NCI-H2107 treated with DMSO at 0.1 percent for 48 hours (cell line): ENCODE measurements at regions not wholly inside any gene's neighbourhood (a gene's known extent, or its start where the extent isn't known, plus 50 kb on each side); places are given as distances from the start of the nearest gene placed in this dataset.
A peak's percentile ranks its signal among the peaks of the same experiment; 100 is the strongest.
"Not testable (repeated sequence)": the region's sequence is repeated elsewhere in the genome, so short reads cannot be mapped to it uniquely, and the experiment has no call there.

Experiments
- DNase-seq: peaks from one replicate; lab custom pipeline; 2025; ENCODE audit not compliant: unreplicated experiment; lab: John Stamatoyannopoulos, UW

- not testable (repeated sequence) for DNase-seq
These were observed 53.3 kb upstream of the ARL4D start for GRCh38 chr17:43345515-43345914.

DNA sequence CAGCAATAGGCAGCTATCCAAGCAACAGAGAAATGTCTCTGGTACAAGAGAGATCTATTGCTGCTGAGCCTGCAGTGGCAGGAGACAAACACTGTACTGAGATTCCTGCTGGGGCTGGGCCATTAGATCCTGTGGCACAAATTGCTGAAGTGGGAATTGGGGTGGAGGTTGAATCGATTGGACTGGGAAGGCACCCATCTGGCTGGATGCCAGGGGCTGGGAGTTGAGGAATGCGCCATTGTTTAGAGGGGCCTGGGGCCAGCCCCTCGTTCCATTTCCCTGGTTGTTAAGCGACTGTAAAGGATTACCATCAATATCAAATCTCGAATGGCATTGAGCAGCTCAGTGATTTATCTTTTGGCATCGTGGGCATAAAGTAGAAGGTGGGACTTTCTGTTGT, 54.1 kb upstream of the ARL4D start:
- DNase-seq = no peak

DNA sequence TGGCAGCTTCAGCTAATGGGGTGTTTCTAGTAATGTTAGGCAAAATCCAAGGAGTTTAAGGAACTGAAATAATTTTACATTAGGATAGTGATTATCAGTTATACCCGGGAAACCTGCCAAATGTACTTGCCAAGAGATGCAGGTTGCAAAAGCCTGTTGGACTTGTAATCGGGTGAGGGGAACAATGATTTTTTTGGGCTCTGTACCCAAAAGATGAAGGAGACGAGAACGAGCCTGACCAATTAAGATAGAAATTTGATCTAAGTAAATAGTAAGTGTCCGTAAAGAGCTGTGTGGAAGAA, 56.3 kb upstream of the ARL4D start:
- no peak for DNase-seq

DNA sequence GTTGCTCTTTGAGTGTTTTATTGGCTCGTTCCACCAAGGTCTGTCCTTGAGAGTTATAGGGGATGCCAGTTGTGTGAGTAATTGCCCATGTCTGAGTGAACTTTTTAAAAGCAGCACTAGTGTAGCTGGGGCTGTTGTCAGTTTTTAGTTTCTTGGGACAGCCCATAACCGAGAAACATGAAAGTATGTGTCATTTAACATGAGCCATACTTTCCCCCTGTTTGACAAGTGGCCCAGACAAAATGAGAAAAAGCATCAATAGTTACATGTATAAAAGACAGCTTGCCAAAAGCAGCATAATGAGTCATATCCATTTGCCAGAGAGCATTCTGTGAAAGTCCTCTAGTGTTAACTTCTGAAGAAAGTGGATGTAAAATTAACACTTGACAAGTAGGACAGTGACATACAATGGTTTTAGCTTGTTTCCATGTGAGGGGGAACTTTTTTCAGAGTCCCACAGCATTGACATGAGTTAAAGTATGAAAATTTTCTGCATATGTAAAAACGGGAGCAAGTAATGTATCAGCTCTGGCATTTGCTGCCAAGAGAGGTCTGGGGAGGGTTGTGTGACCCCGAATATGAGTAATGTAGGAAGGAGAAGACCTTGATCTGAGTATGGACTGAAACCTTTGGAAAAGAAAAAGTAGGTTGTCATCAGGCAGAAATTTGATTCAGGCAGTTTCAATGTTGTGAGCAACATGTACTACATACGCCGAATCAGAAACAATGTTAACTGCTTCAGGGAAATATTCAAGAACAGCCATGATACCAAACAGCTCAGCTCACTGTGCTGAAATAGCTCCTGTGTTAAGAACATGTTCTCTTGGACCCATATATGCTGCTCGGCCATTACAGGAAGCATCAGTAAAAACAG, 56.8 kb upstream of the ARL4D start:
- no peak for DNase-seq

DNA sequence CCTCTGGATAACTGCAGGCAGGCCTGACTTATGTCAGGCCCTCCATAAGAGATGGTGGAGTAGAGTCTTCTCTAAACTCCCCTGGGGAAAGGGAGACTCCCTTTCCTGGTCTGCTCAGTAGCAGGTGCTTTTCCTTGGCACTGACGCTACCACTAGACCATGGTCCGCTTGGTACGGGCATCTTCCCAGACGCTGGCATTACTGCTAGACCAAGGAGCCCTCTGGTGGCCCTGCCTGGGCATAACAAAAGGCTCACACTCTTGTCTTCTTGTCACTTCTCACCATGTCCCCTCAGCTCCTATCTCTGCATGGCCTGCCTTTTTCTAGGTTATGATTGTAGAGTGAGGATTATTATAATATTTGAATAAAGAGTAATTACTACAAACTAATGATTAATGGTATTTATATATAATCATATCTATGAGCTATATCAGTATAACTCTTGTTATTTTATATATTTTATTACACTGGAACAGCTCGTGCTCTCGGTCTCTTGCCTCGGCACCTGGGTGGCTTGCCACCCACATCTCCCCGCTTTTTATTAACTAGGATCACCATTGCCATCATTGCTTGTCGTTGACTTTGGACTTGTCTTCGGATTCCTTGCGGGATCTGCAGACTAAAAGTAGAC, 59.8 kb upstream of the ARL4D start:
- DNase-seq = peak; percentile 61

- no peak for DNase-seq
These were observed 60.9 kb upstream of the ARL4D start for GRCh38 chr17:43337684-43338428.

DNA sequence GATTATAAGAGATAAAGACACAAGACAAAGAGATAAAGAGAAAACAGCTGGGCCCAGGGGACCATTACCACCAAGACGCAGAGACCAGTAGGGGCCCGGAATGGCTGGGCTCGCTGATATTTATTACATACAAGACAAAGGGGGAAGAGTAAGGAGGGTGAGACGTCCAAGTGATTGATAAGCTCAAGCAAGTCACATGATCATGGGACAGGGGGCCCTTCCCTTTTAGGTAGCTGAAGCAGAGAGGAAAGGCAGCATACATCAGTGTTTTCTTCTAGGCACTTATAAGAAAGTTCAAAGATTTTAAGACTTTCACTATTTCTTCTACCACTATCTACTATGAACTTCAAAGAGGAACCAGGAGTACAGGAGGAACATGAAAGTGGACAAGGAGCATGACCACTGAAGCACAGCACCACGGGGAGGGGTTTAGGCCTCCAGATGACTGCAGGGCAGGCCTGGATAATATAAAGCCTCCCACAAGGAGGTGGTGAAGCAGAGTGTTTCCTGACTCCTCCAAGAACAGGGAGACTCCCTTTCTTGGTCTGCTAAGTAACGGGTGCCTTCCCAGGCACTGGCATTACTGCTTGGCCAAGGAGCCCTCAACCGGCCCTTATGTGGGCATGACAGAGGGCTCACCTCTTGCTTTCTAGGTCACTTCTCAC, 63.9 kb upstream of the ARL4D start:
- DNase-seq = no peak

DNA sequence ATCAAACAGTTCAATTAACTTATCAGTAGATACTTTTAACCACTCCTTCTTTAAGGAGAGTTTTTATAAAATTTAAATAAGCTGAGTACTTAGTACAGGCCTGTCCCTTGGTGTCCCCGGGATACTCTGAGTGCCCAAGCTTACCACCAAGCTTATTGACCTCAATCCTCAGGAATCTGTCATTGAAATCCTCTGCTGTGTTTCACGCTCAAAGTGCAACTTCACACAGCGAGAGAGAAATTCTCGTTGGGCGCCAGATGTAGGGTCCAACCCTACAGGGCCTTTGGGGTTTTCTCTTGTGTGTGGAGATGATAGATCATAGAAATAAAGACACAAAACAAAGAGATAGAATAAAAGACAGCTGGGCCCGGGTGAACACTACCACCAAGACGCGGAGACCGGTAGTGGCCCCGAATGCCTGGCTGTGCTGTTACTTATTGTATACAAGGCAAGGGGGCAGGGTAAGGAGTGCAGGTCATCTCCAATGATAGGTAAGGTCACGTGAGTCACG, 65.3 kb upstream of the ARL4D start:
- DNase-seq = no peak

DNA sequence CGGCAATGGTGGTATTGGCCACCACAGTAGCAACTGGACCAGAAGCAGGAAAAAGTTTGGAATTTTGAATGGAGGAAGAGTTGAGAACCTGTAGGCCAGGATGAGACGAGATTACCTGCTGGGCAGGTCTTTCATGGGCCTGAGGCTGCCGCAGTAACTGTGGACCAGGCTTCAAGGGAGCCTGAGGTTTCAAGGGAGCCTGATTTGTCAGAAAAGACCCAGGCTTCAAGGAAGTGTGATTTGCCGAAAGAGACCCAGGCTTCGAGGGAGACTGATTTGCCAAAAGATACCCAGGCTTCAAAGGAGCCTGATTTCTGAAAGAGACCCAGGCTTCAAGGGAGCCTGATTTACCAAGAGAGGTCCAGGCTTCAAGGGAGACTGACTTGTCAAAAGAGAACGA, 66.6 kb upstream of the ARL4D start:
- no peak for DNase-seq

DNA sequence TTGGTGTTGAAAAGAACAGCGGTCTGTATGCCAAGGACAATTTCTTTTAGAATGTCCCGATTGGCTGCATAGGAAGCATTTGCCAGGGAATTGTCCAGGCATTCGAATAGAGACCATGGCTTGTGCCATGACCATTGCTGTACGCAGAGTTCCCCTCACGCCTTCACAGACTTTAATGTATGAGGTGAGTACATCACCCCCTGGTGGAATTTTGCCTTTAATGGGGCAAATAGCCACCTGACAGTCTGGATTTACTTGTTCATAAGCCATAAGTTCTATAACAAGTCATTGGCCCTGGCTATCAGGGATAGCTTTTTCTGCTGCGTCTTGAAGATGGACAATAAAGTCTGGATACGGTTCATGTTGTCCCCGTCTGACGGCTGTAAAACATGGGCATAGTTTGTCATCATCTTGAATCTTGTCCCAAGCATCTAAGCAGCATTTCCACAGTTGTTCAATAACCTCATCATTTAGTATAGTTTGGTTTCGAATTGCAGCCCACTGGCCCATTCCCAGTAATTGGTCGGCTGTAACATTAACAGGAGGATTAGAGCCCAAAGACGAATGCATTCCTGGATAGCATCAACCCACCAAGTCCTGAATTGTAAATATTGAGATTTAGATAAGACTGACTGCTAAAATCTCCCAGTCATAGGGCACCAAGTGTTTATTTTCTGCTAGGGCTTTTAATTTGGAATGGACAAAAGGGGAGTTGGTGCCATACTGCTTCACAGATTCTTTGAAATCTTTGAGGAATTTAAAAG, 67.7 kb upstream of the ARL4D start:
- DNase-seq = no peak

- DNase-seq = no peak
These were observed 69.6 kb upstream of the ARL4D start for GRCh38 chr17:43329183-43329582.

GRCh38 chr17:43328650-43329049, 70.1 kb upstream of the ARL4D start:
- DNase-seq = no peak

DNA sequence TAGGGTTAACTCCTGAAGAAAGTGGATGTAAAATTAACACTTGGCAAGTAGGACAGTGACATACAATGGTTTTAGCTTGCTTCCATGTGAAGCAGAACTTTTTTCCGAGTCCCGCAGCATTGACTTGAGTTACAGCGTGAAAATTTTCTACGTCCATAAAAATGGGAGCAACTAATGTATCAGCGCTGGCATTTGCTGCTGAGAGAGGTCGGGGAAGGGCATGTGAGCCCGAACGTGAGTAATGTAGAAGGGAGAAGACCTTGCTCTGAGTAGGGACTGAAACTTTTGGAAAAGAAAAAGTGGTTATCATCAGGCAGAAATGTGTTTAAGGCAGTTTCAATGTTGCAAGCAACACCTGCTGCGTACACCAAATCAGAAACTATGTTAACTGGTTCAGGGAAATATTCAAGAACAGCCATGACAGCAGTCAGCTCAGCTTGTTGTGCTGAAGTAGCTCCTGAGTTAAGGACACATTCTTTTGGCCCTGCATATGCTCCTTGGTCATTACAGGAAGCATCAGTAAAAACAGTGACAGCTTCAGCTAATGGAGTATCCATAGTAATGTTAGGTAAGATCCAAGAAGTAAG, 70.9 kb upstream of the ARL4D start:
- no peak for DNase-seq

DNA sequence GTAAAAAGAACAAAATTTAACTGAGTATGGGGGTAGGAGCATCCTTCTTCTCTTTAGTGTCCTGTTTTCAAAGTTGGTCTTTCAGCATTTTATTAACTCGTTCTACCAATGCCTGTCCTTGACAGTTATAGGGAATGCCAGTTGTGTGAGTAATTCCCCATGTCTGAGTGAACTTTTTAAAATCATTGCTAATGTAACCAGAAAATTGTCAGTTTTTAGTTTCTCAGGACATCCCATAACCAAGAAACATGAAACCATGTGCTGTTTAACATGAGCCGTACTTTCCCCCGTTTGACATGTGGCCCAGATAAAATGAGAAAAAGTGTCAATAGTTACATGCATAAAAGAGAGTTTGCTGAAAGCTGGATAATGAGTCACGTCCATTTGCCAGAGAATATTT, 71.4 kb upstream of the ARL4D start:
- DNase-seq = no peak

DNA sequence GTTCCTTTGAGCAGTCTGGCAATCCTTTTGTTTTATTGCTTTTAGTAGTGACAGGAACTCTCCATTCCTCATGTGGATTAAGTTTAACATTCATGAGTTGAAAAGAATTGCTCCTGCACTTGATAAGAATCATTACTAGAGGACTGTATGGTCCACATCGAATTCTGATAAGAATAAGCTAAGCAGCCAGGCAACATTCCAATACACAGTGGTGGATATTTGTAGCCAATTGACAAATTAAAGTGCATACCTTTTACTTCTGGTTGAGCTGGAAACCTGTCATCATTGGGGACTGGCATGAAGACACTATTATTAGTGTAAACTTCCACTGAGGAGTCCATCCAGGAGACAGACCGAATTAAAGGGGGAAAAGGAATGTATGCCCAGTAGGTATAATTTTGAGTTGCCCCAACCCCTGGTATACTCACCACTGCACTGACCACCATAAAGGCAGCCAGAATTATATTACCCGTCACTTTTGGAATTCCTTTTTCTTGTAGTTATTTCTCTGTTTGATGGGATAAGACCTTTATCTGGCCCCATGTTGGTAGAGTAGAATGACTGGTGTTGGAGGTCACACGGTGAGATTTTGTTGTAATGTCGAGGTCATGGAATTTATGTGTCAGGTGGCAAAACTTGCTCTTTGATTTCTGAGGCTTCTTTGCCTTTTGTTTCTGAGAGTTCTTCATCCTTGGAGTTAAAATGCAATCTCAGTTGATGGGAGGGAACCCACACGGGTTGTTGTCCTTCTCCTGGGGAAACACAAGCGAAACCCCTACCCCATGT, 72.1 kb upstream of the ARL4D start:
- no peak for DNase-seq

- no peak for DNase-seq
These were observed 74.4 kb upstream of the ARL4D start for GRCh38 chr17:43324205-43324893.

- no peak for DNase-seq
These were observed 79.3 kb upstream of the ARL4D start for GRCh38 chr17:43319293-43320124.

DNA sequence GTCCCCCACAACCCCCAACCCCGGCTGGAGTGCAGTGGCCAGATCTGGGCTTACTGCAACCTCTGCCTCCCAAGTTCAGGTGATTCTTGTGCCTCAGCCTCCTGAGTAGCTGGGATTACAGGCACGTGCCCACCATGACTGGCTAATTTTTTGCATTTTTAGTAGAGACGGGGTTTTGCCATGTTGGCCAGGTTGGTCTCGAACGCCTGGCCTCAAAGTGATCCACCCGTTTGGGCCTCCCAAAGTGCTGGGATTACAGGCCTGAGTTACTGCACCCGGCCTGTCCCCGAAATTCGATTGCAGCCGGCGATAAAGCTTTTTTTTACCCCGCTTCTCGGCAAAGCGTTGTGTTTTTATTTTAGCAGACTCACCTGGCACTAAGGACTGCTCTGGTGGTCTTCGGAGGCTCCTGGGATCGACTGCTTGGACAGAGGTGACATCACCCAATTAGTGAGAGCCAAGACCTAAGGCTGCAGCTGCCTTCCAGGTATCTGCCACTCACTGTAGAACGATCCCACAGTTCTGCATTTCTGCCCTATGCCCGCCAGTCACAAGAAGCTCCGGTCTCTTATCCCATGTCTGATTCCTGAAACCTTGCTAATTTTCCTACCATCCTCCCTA, 82.2 kb upstream of the ARL4D start:
- DNase-seq = no peak
